MM.1S (cell line): ENCODE measurements at regions not wholly inside any gene's neighbourhood (a gene's known extent, or its start where the extent isn't known, plus 50 kb on each side); places are given as distances from the start of the nearest gene placed in this dataset.

Experiments
- DNase-seq: peaks from one replicate; pipeline ENCODE4 v3.0.0-alpha.2; 2015
- H2AFZ ChIP-seq: fragments of 300-600 bp; sonication (generic); 2 replicates; pipeline ENCODE4 v1.6.0; 2016; ENCODE audit warnings: antibody characterized with exemption, low read length
- H3F3A ChIP-seq: fragments of 300-600 bp; sonication (generic); 2 replicates; pipeline ENCODE4 v1.6.1; 2016; ENCODE audit warnings: mild to moderate bottlenecking, antibody characterized with exemption, low read length, moderate library complexity, mixed read lengths; ENCODE audit not compliant: insufficient read depth
- H3K27ac ChIP-seq: fragments of 300-600 bp; sonication (generic); 2 replicates; pipeline ENCODE4 v1.5.1; 2016; ENCODE audit warnings: mild to moderate bottlenecking, low read length
- H3K27me3 ChIP-seq: fragments of 300-600 bp; sonication (generic); replicated peaks from 2 replicates; pipeline ENCODE4 v1.6.0; 2016; ENCODE audit warnings: low read length; ENCODE audit not compliant: insufficient read depth
- H3K36me3 ChIP-seq: fragments of 300-600 bp; sonication (generic); replicated peaks from 2 replicates; pipeline ENCODE4 v1.6.1; 2016; ENCODE audit warnings: mild to moderate bottlenecking, low read length, mixed read lengths; ENCODE audit not compliant: insufficient read depth
- H3K4me1 ChIP-seq: fragments of 300-600 bp; sonication (generic); 2 replicates; pipeline ENCODE4 v1.6.1; 2016; ENCODE audit warnings: low read length, mixed read lengths
- H3K4me2 ChIP-seq: fragments of 300-600 bp; sonication (generic); 2 replicates; pipeline ENCODE4 v1.6.0; 2016; ENCODE audit warnings: low read depth, low read length
- H3K4me3 ChIP-seq: fragments of 300-600 bp; sonication (generic); 2 replicates; pipeline ENCODE4 v1.5.1; 2016; ENCODE audit warnings: low read length, mixed read lengths
- H3K79me2 ChIP-seq: fragments of 300-600 bp; sonication (generic); 2 replicates; pipeline ENCODE4 v1.6.1; 2016; ENCODE audit warnings: mixed run types, low read length, mixed read lengths
- H3K9ac ChIP-seq: fragments of 300-600 bp; sonication (generic); 2 replicates; pipeline ENCODE4 v1.6.1; 2016; ENCODE audit warnings: low read length, mixed read lengths
- H3K9me2 ChIP-seq: fragments of 300-600 bp; sonication (generic); replicated peaks from 2 replicates; pipeline ENCODE4 v1.6.1; 2016; ENCODE audit warnings: mild to moderate bottlenecking, low read length, mixed read lengths; ENCODE audit not compliant: insufficient read depth
- H3K9me3 ChIP-seq: fragments of 300-600 bp; sonication (generic); replicated peaks from 2 replicates; pipeline ENCODE4 v1.6.1; 2016; ENCODE audit warnings: mild to moderate bottlenecking, low read length, mixed read lengths; ENCODE audit not compliant: insufficient read depth
- H4K20me1 ChIP-seq: fragments of 300-600 bp; sonication (generic); 2 replicates; pipeline ENCODE4 v1.6.1; 2016; ENCODE audit warnings: mild to moderate bottlenecking, low read length, moderate library complexity, mixed read lengths; ENCODE audit not compliant: insufficient read depth
- CTCF ChIP-seq: fragments of 300-600 bp; sonication (generic); IDR thresholded peaks from 2 replicates; pipeline ENCODE4 v1.5.1; 2016; ENCODE audit warnings: antibody characterized with exemption, low read length, mixed read lengths
- EZH2 ChIP-seq: fragments of 300-600 bp; sonication (generic); optimal IDR thresholded peaks from 2 replicates; pipeline ENCODE3; 2017; ENCODE audit warnings: low read depth, mild to moderate bottlenecking, antibody characterized with exemption, low read length, mixed read lengths
- EZH2phosphoT487 ChIP-seq: fragments of 300-600 bp; sonication (generic); IDR thresholded peaks from 2 replicates; pipeline ENCODE4 v1.6.1; 2018; ENCODE audit warnings: antibody characterized with exemption, low read length

- Histone ChIP-seq H3K4me2 (no peak overlapping the region), H3K79me2 (no peaks in the 10 kb centered on the region), H2AFZ (no peak overlapping the region), H3K36me3 (no peaks in the 10 kb centered on the region), H3K4me1 (no peaks in the 10 kb centered on the region), H3K4me3 (no peak overlapping the region), H3K27me3 (no peaks in the 10 kb centered on the region), H3K9me3 (no peaks in the 10 kb centered on the region), H3F3A (no peaks in the 10 kb centered on the region), H4K20me1 (no peaks in the 10 kb centered on the region), H3K9ac (no peak overlapping the region), H3K9me2 (no peaks in the 10 kb centered on the region), H3K27ac (no peak overlapping the region)
- DNase-seq: no peak
- no peak for TF ChIP-seq EZH2phosphoT487
- no peak for TF ChIP-seq EZH2
- TF ChIP-seq CTCF: no peak
These were observed 146.7 kb downstream of the DYRK2 start for GRCh38 chr12:67795236-67795635.

GRCh38 chr12:67797185-67797741, 148.7 kb downstream of the DYRK2 start:
- Histone ChIP-seq H3K4me1 (no peaks in the 10 kb centered on the region), H2AFZ (no peak overlapping the region), H3K36me3 (no peaks in the 10 kb centered on the region), H3K4me2 (no peak overlapping the region), H3K79me2 (no peaks in the 10 kb centered on the region), H3K27me3 (no peaks in the 10 kb centered on the region), H3F3A (no peaks in the 10 kb centered on the region), H3K27ac (no peak overlapping the region), H4K20me1 (no peaks in the 10 kb centered on the region), H3K9me3 (no peaks in the 10 kb centered on the region), H3K4me3 (no peak overlapping the region), H3K9me2 (no peaks in the 10 kb centered on the region), H3K9ac (no peak overlapping the region)
- no peak for TF ChIP-seq CTCF
- no peak for DNase-seq

GRCh38 chr12:67797753-67798152, 149.2 kb downstream of the DYRK2 start:
- Histone ChIP-seq H3K9me2 (no peaks in the 10 kb centered on the region), H3K9me3 (no peaks in the 10 kb centered on the region), H3K4me2 (no peak overlapping the region), H3K4me3 (no peak overlapping the region), H3K36me3 (no peaks in the 10 kb centered on the region), H3K9ac (no peak overlapping the region), H3K27me3 (no peaks in the 10 kb centered on the region), H3K4me1 (no peaks in the 10 kb centered on the region; the same call in 1 of the 2 replicates), H3K27ac (no peak overlapping the region), H3F3A (no peaks in the 10 kb centered on the region), H4K20me1 (no peaks in the 10 kb centered on the region), H3K79me2 (no peaks in the 10 kb centered on the region), H2AFZ (no peak overlapping the region)
- no peak for DNase-seq
- TF ChIP-seq CTCF: no peak
- TF ChIP-seq EZH2: no peak
- no peak for TF ChIP-seq EZH2phosphoT487
